ENCODE measurements at regions not wholly inside any gene's neighbourhood (a gene's known extent, or its start where the extent isn't known, plus 50 kb on each side); places are given as distances from the start of the nearest gene placed in this dataset.
A peak's percentile ranks its signal among the peaks of the same experiment; 100 is the strongest.

DNA sequence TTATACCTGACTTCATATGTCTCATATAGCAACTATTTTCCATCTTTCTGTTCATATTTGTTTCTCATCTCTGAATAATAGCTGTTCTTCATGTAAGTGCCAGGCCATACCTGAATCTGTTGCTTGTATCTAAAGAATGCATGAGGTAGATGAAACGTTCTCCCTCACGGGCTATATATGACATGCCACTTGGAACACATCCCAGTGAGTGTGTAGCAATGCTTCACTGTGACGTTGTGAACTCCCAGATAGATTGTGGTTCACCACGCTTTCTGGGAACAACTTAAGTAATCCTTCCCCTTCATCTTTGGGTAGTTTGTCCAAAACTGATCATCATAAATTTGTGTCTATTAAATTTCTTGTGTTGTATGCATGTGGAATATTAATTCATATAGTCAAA is 60.1 kb downstream of the RDH14 start:
- TF ChIP-seq ZFP30 (CRISPR knock-in tag; IDR thresholded peaks at IDR 0.05) (no peak), ZNF70 (CRISPR knock-in tag; IDR thresholded peaks at IDR 0.05) (no peak), RARB (CRISPR knock-in tag; IDR thresholded peaks at IDR 0.05) (no peak), OSR1 (CRISPR knock-in tag; IDR thresholded peaks at IDR 0.05) (no peak), TOX (CRISPR knock-in tag; IDR thresholded peaks at IDR 0.05; ENCODE audit: borderline replicate concordance) (no peak), ZNF565 (CRISPR knock-in tag; conservative IDR thresholded peaks at IDR 0.05; ENCODE audit: low read depth) (no peak), ESRRG (CRISPR knock-in tag; IDR thresholded peaks at IDR 0.05) (no peak)
- TF ChIP-seq, protein P1, sequence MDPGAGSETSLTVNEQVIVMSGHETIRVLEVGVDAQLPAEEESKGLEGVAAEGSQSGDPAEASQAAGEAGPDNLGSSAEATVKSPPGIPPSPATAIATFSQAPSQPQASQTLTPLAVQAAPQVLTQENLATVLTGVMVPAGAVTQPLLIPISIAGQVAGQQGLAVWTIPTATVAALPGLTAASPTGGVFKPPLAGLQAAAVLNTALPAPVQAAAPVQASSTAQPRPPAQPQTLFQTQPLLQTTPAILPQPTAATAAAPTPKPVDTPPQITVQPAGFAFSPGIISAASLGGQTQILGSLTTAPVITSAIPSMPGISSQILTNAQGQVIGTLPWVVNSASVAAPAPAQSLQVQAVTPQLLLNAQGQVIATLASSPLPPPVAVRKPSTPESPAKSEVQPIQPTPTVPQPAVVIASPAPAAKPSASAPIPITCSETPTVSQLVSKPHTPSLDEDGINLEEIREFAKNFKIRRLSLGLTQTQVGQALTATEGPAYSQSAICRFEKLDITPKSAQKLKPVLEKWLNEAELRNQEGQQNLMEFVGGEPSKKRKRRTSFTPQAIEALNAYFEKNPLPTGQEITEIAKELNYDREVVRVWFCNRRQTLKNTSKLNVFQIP (CRISPR knock-in tag; IDR thresholded peaks at IDR 0.05; ENCODE audit: borderline replicate concordance, low read depth): no peak
- ATAC-seq: peak; percentile 58; the same call in 2 of the 3 replicates

DNA sequence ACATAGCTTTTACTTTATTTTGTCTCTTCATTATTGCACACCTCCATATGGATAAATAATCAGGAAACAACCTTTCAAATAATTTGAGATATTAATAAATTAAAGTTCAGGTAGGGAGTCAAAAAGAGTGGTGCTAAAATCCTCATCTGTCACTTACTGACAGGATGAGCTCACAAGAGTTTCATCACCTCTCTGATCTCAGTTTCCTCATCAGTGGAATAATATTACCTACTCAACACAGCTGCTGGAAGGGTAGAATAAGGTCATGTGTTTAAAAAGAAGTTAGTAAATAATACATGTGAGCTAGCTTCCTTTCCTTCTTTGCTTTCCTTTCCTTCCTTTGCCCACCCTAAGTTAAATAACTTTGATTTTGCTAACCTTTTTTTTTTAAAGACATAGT is 61.9 kb downstream of the RDH14 start:
- TF ChIP-seq TCF4 (CRISPR knock-in tag; IDR thresholded peaks at IDR 0.05; ENCODE audit: borderline replicate concordance) (no peak), ZFP30 (CRISPR knock-in tag; IDR thresholded peaks at IDR 0.05) (no peak), BACH2 (CRISPR knock-in tag; IDR thresholded peaks at IDR 0.05; ENCODE audit: borderline replicate concordance) (no peak), SNAI2 (CRISPR knock-in tag; IDR thresholded peaks at IDR 0.05) (no peak)
- TF ChIP-seq, protein P1 (CRISPR knock-in tag; IDR thresholded peaks at IDR 0.05; ENCODE audit: borderline replicate concordance, low read depth): no peak
- ATAC-seq: no peak

DNA sequence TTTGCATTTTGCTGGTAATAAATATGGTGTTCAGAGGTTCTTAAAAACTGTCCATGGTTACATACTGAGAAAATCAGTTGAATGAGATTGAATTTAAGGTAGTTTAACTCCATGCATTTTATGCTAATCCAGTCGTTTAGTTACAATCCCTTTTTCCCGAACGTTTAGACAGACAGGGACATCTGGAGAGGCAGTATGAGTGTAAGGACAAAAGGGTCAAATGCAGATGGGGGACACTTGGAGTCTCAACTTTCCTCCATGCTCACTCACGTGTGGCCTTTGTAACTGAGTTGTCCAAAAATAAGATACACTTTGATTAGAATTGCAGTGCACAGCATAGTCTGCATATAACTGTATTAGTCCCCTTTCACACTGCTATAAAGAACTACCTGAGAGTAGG is 63.9 kb downstream of the RDH14 start:
- ATAC-seq: no peak
- TF ChIP-seq, protein P2, sequence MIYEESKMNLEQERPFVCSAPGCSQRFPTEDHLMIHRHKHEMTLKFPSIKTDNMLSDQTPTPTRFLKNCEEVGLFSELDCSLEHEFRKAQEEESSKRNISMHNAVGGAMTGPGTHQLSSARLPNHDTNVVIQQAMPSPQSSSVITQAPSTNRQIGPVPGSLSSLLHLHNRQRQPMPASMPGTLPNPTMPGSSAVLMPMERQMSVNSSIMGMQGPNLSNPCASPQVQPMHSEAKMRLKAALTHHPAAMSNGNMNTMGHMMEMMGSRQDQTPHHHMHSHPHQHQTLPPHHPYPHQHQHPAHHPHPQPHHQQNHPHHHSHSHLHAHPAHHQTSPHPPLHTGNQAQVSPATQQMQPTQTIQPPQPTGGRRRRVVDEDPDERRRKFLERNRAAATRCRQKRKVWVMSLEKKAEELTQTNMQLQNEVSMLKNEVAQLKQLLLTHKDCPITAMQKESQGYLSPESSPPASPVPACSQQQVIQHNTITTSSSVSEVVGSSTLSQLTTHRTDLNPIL (CRISPR knock-in tag; IDR thresholded peaks at IDR 0.05; ENCODE audit: low read depth): no peak
- TF ChIP-seq, protein P1 (CRISPR knock-in tag; IDR thresholded peaks at IDR 0.05; ENCODE audit: borderline replicate concordance, low read depth): no peak
- TF ChIP-seq SNAI2 (CRISPR knock-in tag; IDR thresholded peaks at IDR 0.05) (no peak), TOX (CRISPR knock-in tag; IDR thresholded peaks at IDR 0.05; ENCODE audit: borderline replicate concordance) (no peak), GLIS3 (CRISPR knock-in tag; IDR thresholded peaks at IDR 0.05) (no peak), ZFP3 (CRISPR knock-in tag; IDR thresholded peaks at IDR 0.05) (no peak), CSRNP3 (CRISPR knock-in tag; IDR thresholded peaks at IDR 0.05) (no peak), ARNTL (CRISPR knock-in tag; IDR thresholded peaks at IDR 0.05; ENCODE audit: borderline replicate concordance, low read depth) (no peak), CSDC2 (CRISPR knock-in tag; IDR thresholded peaks at IDR 0.05) (no peak), PPARA (CRISPR knock-in tag; IDR thresholded peaks at IDR 0.05; ENCODE audit: borderline replicate concordance) (no peak), ESRRG (CRISPR knock-in tag; IDR thresholded peaks at IDR 0.05) (no peak), RARB (CRISPR knock-in tag; IDR thresholded peaks at IDR 0.05) (no peak), ZC3H10 (CRISPR knock-in tag; IDR thresholded peaks at IDR 0.05) (no peak), TSHZ2 (CRISPR knock-in tag; IDR thresholded peaks at IDR 0.05) (no peak), PATZ1 (CRISPR knock-in tag; IDR thresholded peaks at IDR 0.05; ENCODE audit: borderline replicate concordance) (no peak), ZNF8 (CRISPR knock-in tag; IDR thresholded peaks at IDR 0.05) (no peak), ZNF565 (CRISPR knock-in tag; conservative IDR thresholded peaks at IDR 0.05; ENCODE audit: low read depth) (no peak), ZNF70 (CRISPR knock-in tag; IDR thresholded peaks at IDR 0.05) (no peak), ZFP30 (CRISPR knock-in tag; IDR thresholded peaks at IDR 0.05) (no peak)
